ENCODE measurements at regions not wholly inside any gene's neighbourhood (a gene's known extent, or its start where the extent isn't known, plus 50 kb on each side); places are given as distances from the start of the nearest gene placed in this dataset.
"Not testable (repeated sequence)": the region's sequence is repeated elsewhere in the genome, so short reads cannot be mapped to it uniquely, and the experiment has no call there.

- DNase-seq (ENCODE audit: low read depth) = no peak
Measured at GRCh38 chr7:85887133-85887532, 700.3 kb upstream of the SEMA3D start.

DNA sequence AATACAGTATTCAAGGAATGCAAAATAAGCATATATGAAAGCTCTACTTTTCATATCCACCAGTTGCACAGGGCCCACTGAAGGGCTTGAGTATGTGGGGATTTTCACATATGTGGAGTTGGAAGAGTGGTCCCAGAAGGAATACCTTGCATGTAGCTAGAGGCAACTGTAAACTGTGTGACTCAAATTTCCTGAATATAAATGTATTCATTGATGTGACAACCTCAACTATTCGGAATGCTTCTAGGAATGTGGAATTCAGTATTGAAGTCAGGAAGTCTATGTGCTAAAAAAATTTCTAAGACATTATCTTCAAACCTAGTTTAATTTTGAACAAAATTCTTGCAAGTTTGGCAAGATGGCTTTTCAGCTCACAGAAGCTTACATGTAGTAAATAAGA, 695.5 kb upstream of the SEMA3D start:
- no peak for DNase-seq (ENCODE audit: low read depth)

DNA sequence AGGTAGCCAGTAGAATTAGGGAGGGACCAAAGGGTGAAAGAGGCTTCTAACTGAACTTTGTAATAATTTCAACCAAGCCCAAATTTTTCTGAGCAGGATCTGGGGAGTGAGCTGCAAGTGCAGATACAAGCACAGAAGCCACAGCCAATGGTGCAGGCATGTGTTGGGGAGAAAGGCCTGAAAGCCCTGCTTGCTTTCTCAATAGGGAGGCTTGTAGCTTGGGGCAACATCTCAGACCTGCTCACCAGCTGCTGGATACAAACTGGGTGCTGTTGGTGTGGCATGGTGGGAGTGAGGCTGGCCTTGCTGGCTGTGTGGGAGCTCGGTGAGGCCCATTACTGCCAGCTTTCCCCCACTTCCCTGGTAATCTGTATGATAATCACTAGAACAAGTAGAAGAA, 688.5 kb upstream of the SEMA3D start:
- DNase-seq (ENCODE audit: low read depth) = no peak

DNA sequence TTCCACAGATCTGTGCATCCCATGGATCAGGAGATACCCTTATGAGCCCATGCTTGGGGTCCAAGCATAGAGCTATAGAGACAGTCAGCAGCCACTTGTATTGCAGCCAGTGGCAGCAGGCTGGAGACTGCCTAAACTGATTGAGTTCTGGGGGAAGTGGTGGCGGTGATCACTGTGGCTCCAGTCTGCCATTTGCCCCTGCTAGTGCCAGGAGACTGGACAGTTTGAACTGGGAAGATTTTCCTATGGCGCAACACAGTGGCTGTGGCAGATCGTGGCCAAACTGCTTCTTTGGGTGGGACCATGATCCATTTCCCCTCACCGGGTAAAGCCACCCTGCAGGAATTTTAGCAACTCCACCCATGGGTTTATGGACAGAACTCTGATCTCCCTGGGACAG, 679.7 kb upstream of the SEMA3D start:
- DNase-seq (ENCODE audit: low read depth) = no peak

DNA sequence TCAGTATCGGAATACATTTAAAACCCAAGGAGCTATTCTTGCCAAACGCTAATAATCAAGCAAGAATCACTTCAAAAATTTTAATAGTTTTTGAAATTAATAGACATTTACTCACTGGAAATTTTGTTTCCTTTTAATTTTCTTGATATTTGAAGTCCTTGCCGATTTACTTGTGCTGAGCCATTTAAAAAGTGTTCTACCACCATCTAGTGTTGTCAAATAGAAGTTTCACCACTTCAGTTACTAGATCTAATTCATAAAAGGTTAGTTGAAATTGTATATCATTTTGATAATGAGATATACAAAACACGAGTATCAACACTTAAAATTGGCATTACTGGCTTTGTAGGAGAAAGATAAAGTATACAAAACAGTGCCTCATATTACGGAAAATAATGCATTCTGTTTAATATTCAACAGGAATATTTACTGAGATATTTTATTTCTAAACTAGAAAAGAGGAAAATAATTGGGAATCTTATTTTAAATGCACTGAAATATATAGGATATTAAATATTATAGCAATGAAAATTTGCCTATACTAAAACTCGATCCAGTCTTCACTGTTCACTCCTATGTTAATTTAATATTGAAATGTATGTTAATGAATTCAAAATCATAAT, 664.8 kb upstream of the SEMA3D start:
- DNase-seq (ENCODE audit: low read depth) = peak; percentile 66

GRCh38 chr7:85850381-85850780, 663.5 kb upstream of the SEMA3D start:
- no peak for DNase-seq (ENCODE audit: low read depth)

DNA sequence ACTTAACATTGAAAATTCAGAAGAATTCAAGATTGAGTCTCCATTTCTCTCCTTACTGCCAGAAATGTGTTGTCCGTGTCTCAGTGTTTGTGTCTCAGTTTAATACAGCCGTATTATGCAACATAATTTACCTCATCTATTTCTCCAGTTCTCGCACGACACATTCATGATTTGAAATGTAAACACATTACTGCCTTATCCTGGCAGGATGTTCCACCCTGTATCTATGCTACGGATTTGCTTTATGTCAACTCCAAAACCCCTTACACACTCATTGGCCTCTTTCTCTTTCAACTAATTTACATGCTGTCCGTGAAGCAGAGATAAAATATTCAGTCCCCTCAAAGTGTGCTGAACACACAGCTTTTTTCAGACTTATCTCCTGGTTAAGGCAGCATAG, 653.7 kb upstream of the SEMA3D start:
- DNase-seq (ENCODE audit: low read depth) = peak; percentile 57

DNA sequence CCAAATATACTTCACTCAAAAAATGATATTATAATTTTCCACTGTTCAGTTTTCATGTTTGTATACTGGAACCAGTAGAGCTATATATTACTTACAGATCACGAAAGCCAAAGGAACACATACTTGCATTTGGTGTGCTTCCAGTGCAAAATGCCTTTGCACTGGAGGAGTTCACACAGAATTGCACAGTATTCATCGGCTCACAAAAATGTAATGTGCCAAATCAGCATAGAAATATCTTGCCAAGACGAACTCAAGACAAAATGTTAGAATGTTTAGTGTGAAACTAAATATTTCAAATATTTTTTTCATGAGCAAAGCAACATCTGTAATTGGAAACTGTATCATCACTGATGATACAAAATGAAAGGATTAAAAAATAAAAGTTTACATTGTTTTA, 646.2 kb upstream of the SEMA3D start:
- DNase-seq (ENCODE audit: low read depth) = no peak

- no peak for DNase-seq (ENCODE audit: low read depth)
Measured at GRCh38 chr7:85830982-85831381, 644.1 kb upstream of the SEMA3D start.

- DNase-seq (ENCODE audit: low read depth) = peak; percentile 8
Measured at GRCh38 chr7:85829817-85830432, 643.1 kb upstream of the SEMA3D start.

DNA sequence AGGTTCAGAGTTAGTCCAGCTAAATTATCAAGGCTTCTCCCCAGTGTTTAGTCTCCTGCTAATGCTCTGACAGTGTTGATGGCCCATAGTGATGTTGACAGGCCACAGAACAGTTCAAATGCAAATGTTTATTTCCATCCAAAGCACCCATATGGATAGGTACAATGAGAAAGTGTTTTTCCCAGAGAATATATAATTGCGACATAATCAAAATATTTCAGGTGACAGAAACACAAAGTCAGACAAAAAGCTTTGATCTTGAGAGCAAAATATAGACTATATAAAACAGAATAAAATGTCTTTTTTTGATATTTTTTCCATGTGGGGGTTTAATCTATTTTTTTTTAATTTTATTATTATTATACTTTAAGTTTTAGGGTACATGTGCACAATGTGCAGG, 642.3 kb upstream of the SEMA3D start:
- DNase-seq (ENCODE audit: low read depth) = no peak

DNA sequence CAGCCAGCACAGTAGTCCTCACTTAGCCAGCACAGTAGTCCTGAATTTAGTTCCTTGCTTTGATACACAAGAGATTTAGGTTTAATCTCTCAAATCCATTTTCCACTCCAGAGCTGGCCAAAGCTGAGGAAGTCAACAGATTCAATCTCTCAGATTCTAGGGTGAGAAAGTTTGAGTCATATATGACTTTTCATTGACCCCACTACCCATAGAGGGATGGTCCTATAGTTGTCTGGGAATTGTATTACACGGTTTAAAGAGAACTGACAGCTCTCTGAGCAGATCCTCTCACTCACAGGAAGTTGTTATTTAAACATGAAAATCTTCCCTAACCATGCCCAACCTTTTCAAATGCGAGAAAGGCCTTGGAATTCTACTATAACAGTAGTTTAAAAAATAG, 641.8 kb upstream of the SEMA3D start:
- peak; percentile 2 for DNase-seq (ENCODE audit: low read depth)

GRCh38 chr7:85823396-85824080, 636.7 kb upstream of the SEMA3D start:
- DNase-seq (ENCODE audit: low read depth) = no peak

- no peak for DNase-seq (ENCODE audit: low read depth)
Measured at GRCh38 chr7:85821926-85822325, 635.1 kb upstream of the SEMA3D start.

- no peak for DNase-seq (ENCODE audit: low read depth)
Measured at GRCh38 chr7:85820702-85821443, 634.0 kb upstream of the SEMA3D start.

DNA sequence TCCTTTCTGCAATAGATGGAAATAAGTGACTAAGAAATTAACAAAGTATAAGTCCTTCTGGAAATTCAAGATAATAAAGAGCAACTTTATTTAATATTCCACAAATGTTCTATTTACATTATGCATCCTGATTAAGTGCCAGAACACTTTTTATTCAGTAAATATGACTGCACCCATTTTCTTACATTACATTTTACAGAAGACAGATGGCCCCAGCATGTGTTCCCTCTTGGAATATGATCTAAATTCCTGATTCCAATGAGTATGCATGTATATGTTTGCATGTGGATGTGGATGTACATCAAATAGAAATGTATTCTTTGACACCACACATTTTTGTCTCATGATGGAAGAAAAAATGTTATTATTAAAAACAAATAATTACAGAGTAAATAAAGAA, 628.7 kb upstream of the SEMA3D start:
- DNase-seq (ENCODE audit: low read depth) = no peak

- DNase-seq (ENCODE audit: low read depth) = no peak
Measured at GRCh38 chr7:85806321-85806720, 619.5 kb upstream of the SEMA3D start.

DNA sequence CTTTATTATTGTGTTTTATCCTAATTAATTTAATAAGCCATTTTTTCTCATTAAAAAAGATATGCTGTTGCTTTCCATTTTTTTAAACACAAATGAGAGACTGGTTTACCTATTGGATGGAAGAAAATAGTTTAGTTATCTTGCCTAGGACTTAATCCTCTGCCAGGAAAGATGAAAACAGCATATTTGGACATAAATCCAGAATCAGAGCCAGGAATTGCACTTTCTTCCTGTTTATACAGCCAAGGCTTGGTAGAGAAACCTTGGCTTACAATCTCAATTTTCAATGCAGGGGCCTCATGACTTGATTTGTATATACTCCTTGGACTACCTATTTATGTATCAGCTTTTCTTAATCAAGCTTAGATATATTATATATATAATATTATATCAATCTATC, 618.8 kb upstream of the SEMA3D start:
- DNase-seq (ENCODE audit: low read depth) = no peak

DNA sequence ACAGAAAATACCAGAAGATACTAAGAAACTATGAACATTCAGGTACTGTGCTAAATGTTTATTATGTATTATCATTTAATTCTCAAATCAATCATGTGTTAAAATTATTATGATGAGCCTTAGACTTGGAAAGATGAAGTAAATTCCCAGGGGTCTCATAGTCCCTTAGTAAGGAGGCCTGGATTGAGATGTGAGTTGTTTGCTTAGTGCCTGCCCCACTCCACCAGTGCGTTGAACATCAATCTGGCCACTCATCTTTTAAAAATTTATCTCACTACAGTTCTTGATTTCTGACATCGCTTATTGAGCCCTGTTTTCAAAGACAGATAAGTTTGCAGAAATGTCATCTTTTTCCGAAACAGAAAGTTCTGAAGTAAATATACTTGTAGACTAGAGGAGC, 618.4 kb upstream of the SEMA3D start:
- no peak for DNase-seq (ENCODE audit: low read depth)

DNA sequence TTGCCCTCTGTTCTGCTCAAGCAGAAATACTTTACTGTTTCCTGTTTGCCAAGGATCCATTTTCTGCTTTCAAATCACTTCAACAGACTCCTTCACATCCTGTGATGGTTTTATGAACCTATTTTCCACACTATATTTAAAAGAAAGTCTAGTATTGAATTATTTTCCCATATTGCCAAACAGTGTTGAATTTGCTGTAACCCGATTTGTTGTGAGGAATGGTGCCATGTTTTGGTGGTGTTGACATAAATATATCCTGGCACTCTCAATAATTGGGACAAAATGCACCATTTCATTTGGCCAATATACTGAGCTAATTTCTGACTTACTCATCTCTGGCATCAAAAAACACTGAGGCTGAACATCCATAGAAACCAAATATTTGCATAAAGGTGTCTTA, 615.4 kb upstream of the SEMA3D start:
- no peak for DNase-seq (ENCODE audit: low read depth)

- no peak for DNase-seq (ENCODE audit: low read depth)
Measured at GRCh38 chr7:85796956-85797355, 610.1 kb upstream of the SEMA3D start.

- DNase-seq (ENCODE audit: low read depth) = not testable (repeated sequence)
Measured at GRCh38 chr7:85791098-85791497, 604.2 kb upstream of the SEMA3D start.

DNA sequence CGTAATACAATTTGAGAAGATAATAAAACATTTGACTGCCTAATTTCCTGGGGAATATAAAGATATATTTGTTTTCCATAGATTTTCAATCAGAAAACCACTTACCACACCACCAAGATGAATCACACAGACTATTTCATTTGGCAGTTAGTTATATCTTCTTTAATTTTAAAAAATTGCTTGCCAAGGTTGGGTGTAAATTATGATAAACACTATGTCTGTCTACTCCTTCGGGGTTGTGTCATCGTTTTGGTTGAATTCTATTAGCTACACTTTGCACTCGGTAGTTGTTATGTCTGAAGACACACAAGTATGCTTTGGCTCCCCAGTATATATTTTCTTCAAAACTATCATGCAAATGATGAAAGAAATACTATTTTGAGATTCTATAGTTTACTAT, 594.8 kb upstream of the SEMA3D start:
- no peak for DNase-seq (ENCODE audit: low read depth)

Measured in amniotic epithelial cell (primary cell).